ENCODE measurements at regions not wholly inside any gene's neighbourhood (a gene's known extent, or its start where the extent isn't known, plus 50 kb on each side); places are given as distances from the start of the nearest gene placed in this dataset.
"Not testable (repeated sequence)": the region's sequence is repeated elsewhere in the genome, so short reads cannot be mapped to it uniquely, and the experiment has no call there.

- peak; percentile 11 for DNase-seq
Observed at GRCh38 chr6:80605165-80605989, 498.9 kb downstream of the BCKDHB start.

- DNase-seq = no peak
Observed at GRCh38 chr6:80603679-80604078, 497.2 kb downstream of the BCKDHB start.

- DNase-seq = no peak
Observed at GRCh38 chr6:80594461-80594860, 488.0 kb downstream of the BCKDHB start.

DNA sequence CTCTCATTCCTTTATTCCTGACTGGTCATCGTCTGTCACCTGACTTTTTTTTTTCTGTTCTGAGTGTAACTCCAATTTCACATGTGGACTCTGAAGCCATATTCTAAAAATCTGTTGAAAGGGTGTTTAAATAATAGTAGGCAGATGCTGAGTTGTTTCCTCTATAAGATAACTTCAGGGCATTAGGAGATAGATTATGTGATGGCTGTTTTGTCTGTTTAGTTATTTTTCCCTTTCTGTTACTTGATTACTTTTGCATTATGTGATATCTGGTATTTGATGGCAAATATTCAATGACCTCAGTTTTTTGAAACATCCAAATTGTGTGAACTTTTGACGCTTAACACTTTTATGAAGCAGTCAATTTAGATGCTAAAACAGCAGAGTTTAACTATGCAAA is 486.0 kb downstream of the BCKDHB start:
- DNase-seq = no peak

DNA sequence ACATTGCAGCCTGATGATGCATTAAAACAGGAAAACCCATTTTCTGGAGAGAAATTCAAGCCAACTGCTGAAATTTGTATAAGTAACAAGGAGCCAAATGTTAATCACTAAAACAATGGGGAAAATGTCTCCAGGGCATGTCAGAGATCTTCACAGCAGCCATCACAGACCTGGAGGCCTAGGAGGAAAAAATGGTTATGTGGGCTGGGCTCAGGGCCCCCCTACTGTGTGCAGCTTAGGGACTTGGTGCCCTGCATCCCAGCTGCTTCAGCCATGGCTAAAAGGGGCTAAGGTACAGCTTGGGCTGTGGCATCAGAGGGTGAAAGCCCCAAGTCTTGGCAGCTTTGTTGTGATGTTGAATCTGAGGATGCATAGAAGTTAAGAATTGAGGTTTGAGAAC is 479.8 kb downstream of the BCKDHB start:
- DNase-seq = no peak

DNA sequence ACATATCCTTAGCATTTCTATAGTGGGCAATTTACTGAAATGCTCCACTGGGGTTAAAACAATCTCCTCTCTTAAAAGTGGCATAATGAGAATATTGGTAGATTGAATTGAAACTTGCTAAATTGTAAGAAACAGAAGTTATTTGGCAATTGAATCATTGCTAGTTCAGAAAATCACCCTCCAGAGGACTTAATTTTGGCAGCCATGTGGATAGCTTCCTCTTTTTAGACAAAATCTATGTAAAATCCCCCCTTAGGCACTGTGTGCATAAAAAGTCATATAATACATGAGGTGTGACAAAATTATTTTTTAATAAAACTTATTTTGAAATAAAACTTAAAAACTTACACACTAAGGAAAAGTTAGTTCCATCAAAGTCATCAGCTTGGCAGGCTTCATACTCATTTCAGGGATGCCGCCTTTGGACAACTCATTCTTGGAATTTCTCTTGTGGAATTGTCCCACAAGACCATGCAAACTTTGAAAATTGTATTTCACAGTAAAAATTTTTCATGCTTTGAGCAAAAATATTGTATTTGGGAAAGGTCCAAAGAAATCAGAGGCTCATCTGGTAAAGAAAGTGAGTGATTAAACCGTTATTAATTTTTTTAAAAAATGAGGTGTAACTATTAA is 473.0 kb downstream of the BCKDHB start:
- no peak for DNase-seq

DNA sequence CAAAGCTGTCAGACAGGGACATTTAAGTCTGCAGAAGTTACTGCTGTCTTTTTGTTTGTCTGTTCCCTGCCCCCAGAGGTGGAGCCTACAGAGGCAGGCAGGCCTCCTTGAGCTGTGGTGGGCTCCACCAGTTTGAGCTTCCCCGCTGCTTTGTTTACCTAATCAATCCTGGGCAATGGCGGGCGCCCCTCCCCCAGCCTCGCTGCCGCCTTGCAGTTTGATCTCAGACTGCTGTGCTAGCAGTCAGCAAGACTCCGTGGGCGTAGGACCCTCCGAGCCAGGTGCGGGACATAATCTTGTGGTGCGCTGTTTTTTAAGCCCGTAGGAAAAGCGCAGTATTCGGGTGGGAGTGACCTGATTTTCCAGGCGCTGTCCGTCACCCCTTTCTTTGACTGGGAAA is 466.8 kb downstream of the BCKDHB start:
- not testable (repeated sequence) for DNase-seq

GRCh38 chr6:80566361-80566760 is 459.9 kb downstream of the BCKDHB start:
- no peak for DNase-seq

GRCh38 chr6:80553071-80553740 is 446.7 kb downstream of the BCKDHB start:
- DNase-seq = no peak

DNA sequence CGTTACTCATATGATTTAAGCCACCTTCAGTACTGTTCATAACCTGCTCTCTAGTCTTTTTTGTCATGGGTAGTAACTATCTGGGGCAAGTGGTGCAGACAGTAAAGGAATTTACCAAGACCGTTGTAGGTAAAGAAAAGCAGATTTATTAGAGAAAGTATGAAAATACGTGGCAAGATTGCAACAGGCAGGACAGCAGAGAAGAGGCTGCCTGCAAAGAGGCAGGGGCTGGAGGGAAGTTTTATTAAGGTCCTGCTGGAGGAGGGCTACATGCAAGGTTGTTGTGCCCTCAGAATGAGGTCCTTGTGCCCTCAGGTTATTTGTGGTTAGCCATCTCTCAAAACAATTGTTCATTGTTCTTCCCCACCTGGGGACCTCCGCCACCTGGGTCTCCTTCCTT is 444.3 kb downstream of the BCKDHB start:
- no peak for DNase-seq

GRCh38 chr6:80550281-80550680 is 443.8 kb downstream of the BCKDHB start:
- no peak for DNase-seq

DNA sequence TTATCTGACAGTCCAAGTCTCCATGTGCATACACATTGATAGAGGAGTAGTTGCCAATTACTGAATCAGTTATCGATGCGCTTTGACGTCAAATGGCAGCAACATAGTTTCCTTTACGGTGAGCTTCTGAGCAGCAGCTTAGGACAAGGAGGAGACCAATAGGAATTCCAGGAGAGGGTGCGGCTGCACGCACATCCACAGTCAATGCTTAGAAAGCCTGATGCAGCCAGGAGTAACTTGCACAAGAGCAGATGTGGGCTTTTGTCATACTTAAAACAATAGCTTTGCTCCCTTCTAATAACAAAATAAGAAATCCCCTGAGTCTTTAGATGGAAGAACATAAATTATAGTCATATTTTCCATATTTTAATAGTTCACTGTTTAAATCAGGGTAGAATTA is 442.1 kb downstream of the BCKDHB start:
- DNase-seq = no peak

- DNase-seq = no peak
Observed at GRCh38 chr6:80547827-80548226, 441.4 kb downstream of the BCKDHB start.

DNA sequence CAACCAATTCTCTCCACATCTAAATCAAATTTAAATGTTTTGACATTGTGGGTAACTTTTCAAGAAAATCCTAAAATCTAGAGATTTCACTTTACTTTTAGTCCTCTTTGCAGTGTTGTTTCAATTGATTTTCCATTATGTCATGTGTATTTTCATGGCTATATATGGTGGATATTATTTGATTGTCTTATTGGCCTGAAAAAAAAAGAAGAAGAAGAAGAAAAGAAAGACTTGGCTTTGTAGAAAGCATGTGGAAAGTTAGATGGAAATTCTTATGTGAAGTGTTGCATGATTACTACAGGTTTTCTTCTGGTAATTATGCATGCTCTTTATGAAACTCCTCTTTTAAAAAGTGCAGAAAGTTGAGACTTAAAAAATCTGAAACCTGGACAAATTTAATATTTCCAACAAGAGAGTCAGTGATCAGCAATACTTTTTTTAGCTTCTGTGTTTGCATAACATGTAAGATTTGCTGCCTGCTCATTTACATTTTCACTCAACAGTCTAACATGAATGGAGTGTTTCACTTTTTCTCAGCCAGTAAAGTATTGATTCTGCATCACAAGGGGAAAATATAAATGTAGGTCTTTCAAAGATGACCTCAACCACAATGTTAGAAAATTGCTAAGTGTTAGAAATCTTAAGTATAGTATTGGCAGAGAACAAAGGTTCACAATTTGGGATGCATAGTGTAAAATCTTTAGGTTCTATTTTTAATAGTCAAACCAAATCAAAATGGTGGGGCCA is 438.7 kb downstream of the BCKDHB start:
- DNase-seq = no peak

DNA sequence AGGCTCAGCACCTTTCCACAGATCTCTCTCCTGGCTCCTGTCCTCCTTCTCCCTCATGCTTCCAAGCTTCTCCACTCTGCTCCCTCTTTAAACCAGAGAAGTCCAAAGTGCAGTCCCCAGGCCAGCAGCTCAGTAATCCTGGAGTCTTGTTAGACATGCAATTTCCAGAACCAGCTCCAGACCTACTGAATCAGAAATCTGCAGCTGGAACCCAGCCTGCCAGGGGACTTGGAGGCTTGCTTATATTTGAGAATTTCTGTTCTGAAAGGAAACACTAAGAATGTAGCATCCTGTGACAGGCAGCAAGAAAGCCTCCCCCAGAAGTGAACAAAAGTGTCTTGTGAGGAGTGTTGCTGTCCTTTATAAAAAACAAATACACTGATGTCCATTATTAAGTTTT is 438.1 kb downstream of the BCKDHB start:
- DNase-seq = no peak

- DNase-seq = no peak
Observed at GRCh38 chr6:80543598-80544222, 437.2 kb downstream of the BCKDHB start.

DNA sequence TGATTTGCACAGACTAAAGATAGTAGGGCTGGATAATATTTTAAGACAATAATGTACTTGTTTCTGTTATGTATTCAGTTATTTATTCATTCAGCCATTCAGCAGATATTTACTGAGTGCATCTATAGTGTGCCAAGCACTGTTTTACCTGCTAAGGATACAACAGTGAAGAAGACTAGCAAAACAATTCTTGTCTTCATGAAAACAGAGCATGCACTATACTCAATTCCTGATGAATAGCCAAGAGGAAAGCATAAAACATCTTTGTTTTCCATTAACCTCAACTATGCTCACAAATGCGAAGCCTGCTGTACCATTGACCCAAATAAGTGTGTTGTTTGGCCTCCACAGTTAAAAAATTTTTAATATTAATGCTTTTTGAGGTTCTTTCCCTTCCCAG is 436.7 kb downstream of the BCKDHB start:
- no peak for DNase-seq

DNA sequence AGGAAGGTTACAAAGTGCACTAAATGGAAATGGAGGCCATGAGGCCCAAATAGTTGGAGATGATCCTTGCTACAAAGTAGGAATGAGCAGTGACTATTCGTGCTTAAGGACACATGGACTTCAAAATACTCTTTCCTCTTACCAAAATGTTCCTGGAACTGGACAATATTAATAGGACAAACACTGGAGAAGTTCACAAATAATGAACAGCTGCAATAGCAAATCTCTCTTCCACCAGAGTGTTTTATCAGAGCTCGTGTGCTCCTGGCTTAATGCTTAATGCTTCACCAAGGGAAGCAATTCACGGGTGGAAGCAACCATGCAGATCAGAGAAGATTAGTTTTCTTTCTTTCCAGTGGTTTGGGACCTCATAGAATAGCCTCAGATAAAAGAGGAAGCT is 435.4 kb downstream of the BCKDHB start:
- no peak for DNase-seq

GRCh38 chr6:80541181-80541580 is 434.7 kb downstream of the BCKDHB start:
- DNase-seq = no peak

- no peak for DNase-seq
Observed at GRCh38 chr6:80540700-80541099, 434.2 kb downstream of the BCKDHB start.

DNA sequence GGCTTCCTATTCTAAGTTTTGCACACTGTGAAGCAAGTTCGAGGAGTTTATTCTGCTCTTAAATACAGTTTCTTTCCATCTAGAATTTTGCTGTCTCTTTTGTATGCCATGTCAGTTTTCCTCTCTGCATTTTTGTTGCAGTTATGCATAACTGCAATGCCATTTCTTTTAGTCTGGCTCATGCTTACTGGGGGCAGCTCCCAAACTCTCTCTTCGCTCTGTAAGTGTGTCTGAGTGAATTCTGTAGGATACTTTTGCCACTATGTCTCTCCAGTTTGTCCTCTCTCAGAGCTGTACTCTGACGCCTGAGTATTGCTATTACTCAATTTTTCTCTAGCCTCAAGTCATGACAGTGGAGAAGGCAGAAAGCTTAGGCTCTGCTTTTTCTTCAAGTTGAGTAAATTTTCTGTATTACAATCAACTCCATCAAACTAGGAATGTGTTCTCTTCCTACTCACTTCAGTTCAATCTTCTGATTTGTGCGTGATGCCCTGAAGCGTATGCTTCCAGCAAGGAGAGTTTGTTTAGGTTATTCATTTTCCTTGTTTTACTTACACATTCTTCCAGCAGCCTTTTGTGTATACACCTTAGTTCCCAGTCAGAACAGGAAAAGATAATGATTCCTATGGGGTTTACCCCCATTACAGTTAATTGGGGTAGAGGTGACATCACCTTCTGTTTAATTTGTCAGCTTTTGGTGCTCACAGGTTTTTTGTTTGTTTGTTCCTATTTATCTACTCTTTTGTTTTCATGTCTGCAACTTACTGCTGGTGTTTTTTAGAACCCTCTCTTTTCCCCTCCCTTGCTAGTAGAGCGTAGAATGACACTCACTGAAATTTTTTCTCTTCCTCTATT is 430.9 kb downstream of the BCKDHB start:
- DNase-seq = no peak

Data from NCI-H748 treated with DMSO at 0.1 percent for 48 hours (cell line).